GM23248 (cell line): ENCODE measurements at regions not wholly inside any gene's neighbourhood (a gene's known extent, or its start where the extent isn't known, plus 50 kb on each side); places are given as distances from the start of the nearest gene placed in this dataset.

Experiments used
- EZH2 ChIP-seq: fragments of 200-600 bp; sonication (generic); IDR thresholded peaks from 2 replicates; pipeline ENCODE4 v1.6.1; 2018; ENCODE audit warnings: antibody characterized with exemption, mild to moderate bottlenecking; ENCODE audit not compliant: insufficient read depth, poor library complexity, severe bottlenecking
- EZH2phosphoT487 ChIP-seq: fragments of 200-600 bp; sonication (generic); IDR thresholded peaks from 2 replicates; pipeline ENCODE4 v1.6.1; 2018; ENCODE audit warnings: antibody characterized with exemption, moderate library complexity, mild to moderate bottlenecking, low read depth; ENCODE audit not compliant: insufficient read depth

DNA sequence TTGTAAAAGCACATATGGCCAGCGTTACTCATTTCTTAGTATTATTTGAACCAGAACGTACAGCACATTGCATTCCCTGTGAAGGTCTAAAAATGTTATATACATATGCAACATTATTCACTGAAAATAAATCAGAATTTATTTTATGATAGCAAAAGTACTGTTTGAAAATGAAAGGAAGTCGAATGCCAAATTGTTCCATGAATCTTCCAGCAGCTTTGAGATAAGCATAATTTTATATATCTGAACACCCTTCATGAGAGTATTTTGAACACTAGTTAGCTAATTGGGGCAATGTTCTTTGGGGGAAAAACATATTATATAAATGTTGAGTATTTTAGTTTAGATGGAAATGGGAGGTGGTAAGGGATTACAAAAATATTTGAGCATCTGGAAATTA is 300.7 kb upstream of the SYT1 start:
- TF ChIP-seq EZH2phosphoT487 (no peak), EZH2 (no peak)
